ENCODE measurements at regions not wholly inside any gene's neighbourhood (a gene's known extent, or its start where the extent isn't known, plus 50 kb on each side); places are given as distances from the start of the nearest gene placed in this dataset.

GRCh38 chr3:168747697-168748096 is 652.0 kb upstream of the GOLIM4 start:
- Histone ChIP-seq H3K27ac (ENCODE audit: insufficient read depth, low read length) (no peak overlapping the region), H3K4me1 (ENCODE audit: control insufficient read depth, insufficient read depth, low read length) (no peaks in the 10 kb centered on the region), H3K9me1 (ENCODE audit: insufficient read depth, low read length) (no peaks in the 10 kb centered on the region), H2BK15ac (ENCODE audit: low read depth, low read length) (no peak overlapping the region), H4K5ac (ENCODE audit: low read depth, low read length) (no peak overlapping the region), H3K14ac (replicated peaks; ENCODE audit: low read depth, low read length) (no peak overlapping the region), H4K91ac (ENCODE audit: insufficient read depth, low read depth, low read length) (no peak overlapping the region), H2AK9ac (replicated peaks; ENCODE audit: low read depth, low read length, poor library complexity) (no peak overlapping the region), H2BK20ac (ENCODE audit: low read depth, low read length) (no peak overlapping the region), H3K27me3 (ENCODE audit: control insufficient read depth, insufficient read depth, low read length) (no peaks in the 10 kb centered on the region), H2BK5ac (ENCODE audit: low read depth, low read length, poor library complexity, severe bottlenecking) (no peak overlapping the region), H3K23ac (ENCODE audit: low read depth, low read length) (no peak overlapping the region), H4K8ac (ENCODE audit: low read depth in 2 of 2, low read length in 2 of 2) (no peak overlapping the region), H2AFZ (replicated peaks; ENCODE audit: low read length, poor library complexity) (no peak overlapping the region), H3K4me3 (ENCODE audit: insufficient read depth, low read depth, low read length) (no peak overlapping the region), H2BK120ac (ENCODE audit: low read depth, low read length) (no peak overlapping the region), H3K18ac (ENCODE audit: low read depth, low read length) (no peak overlapping the region), H2AK5ac (ENCODE audit: low read depth, low read length) (no peak overlapping the region), H3K4ac (ENCODE audit: low read depth, low read length) (no peak overlapping the region), H4K20me1 (ENCODE audit: insufficient read depth, low read length) (no peaks in the 10 kb centered on the region), H3K36me3 (ENCODE audit: control insufficient read depth, insufficient read depth, low read length) (no peaks in the 10 kb centered on the region), H3K9ac (ENCODE audit: low read depth, low read length) (no peak overlapping the region), H3K4me2 (ENCODE audit: low read depth, low read length) (no peak overlapping the region), H3K9me3 (ENCODE audit: control insufficient read depth, insufficient read depth, low read length) (no peaks in the 10 kb centered on the region), H3K79me1 (ENCODE audit: low read depth in 1 of 2, low read length in 2 of 2) (no peaks in the 10 kb centered on the region), H3K56ac (ENCODE audit: extremely low read depth, insufficient read depth, low read length) (no peak overlapping the region)
- ChIA-PET CTCF (no interaction called here), POLR2A (ENCODE audit: unreplicated experiment) (interaction anchor here (0.6 kb wide), 1 partner anchor 9 kb away, joined by 3 read pairs; no protein-coding TSS in a partner anchor)
- WGBS, 2 experiments (ENCODE audit: extremely low coverage in 2 of 2, insufficient read length in 1 of 2) = no CpG with 5 or more reads among the region's 3 CpGs
- TF ChIP-seq NFE2L2 (IDR thresholded peaks at IDR 0.05; ENCODE audit: low read depth, low read length) = no peak
- TF ChIP-seq MAZ (IDR thresholded peaks at IDR 0.05; ENCODE audit: borderline replicate concordance, low read depth, low read length) = no peak
- no peak for TF ChIP-seq FOS (IDR thresholded peaks at IDR 0.05; ENCODE audit: low read depth, low read length)
- no peak for TF ChIP-seq MAFK (IDR thresholded peaks at IDR 0.05; ENCODE audit: low read depth, low read length)
- in situ Hi-C loops (cut with MboI; ENCODE audit: low sequenced_read_pairs) = no loop called here
- BruUV-seq (replicated peaks) = no TSS peak
- intact Hi-C loops (cut with micrococcal nuclease) = no loop called here
- no peak for DNase-seq
- ATAC-seq (ENCODE audit: low read depth) = no peak
- dilution Hi-C loops (cut with HindIII; ENCODE audit: low sequenced_read_pairs, unreplicated experiment) = no loop called here
